ENCODE measurements at regions not wholly inside any gene's neighbourhood (a gene's known extent, or its start where the extent isn't known, plus 50 kb on each side); places are given as distances from the start of the nearest gene placed in this dataset.

DNA sequence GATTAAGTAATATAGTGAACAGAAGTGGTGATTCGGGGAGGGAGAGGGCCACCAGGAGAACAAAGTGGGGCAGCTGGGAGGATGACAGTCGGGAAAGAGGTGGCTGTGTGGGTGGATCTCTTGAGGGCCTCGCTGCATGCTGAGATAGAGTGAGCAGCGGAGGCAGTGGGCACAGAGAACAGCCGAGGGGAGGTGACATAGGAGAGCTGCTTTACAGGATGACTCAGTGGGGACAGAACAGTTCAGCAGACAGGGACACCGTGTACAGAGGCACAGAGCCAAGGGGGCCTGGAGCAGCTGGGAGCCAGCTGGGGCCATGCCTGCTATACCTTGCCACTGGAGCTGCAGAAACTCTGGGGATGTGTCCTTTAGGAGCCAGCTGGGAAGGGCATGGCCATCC, 273.9 kb downstream of the GADD45G start:
- Histone ChIP-seq H4K20me1 (replicated peaks in 1 of 2; ENCODE audit: control insufficient read depth in 1 of 2, insufficient read depth in 2 of 2, low read length in 2 of 2) (peaks cover 0 to 21% of the 10 kb centered on the region in 2 experiments), H2AK5ac (ENCODE audit: low read depth, low read length) (no peak overlapping the region), H2BK120ac (replicated peaks; ENCODE audit: low read depth, low read length) (no peak overlapping the region), H3K9ac (replicated peaks in 1 of 4; ENCODE audit: extremely low read depth in 1 of 4, low read depth in 3 of 4, low read length in 3 of 4) (no peak overlapping the region), H3K79me1 (ENCODE audit: low read depth, low read length) (peaks cover 3% of the 10 kb centered on the region; the same call in 1 of the 2 replicates), H3K23ac (ENCODE audit: insufficient read length) (no peak overlapping the region), H3K18ac (ENCODE audit: extremely low read depth, low read length) (no peak overlapping the region), H3K4ac (replicated peaks; ENCODE audit: insufficient read length, low read depth, low read length) (no peak overlapping the region), H3K79me2 (ENCODE audit: control insufficient read depth in 1 of 2, insufficient read depth in 2 of 2, low read length in 2 of 2) (no peaks in the 10 kb centered on the region), H3K14ac (ENCODE audit: insufficient read length) (no peak overlapping the region), H2BK15ac (ENCODE audit: low read length) (no peak overlapping the region), H3K9me3 (ENCODE audit: insufficient read depth in 2 of 2, low read depth in 1 of 2, low read length in 1 of 2) (no peaks in the 10 kb centered on the region), H2BK12ac (ENCODE audit: low read depth, low read length) (no peak overlapping the region), H2BK20ac (ENCODE audit: low read length) (no peak overlapping the region), H2BK5ac (ENCODE audit: low read depth, low read length) (no peak overlapping the region), H2AFZ (ENCODE audit: low read length) (no peak overlapping the region), H3K23me2 (ENCODE audit: low read depth, low read length) (peaks cover 21% of the 10 kb centered on the region; the same call in 1 of the 2 replicates), H4K5ac (ENCODE audit: insufficient read length, low read depth, low read length) (no peak overlapping the region), H3K27me3 (replicated peaks in 1 of 4; ENCODE audit: control insufficient read depth in 3 of 4, extremely low read depth in 1 of 4, insufficient read depth in 3 of 4, low read length in 3 of 4) (no peaks in the 10 kb centered on the region), H4K8ac (ENCODE audit: extremely low read depth, insufficient read depth, low read length) (no peak overlapping the region), H3K4me3 (ENCODE audit: extremely low read depth in 1 of 4, insufficient read depth in 2 of 4, low read depth in 3 of 4, low read length in 4 of 4) (no peak overlapping the region), H4K91ac (replicated peaks; ENCODE audit: insufficient read length, low read length) (no peak overlapping the region), H3K4me1 (replicated peaks in 1 of 4; ENCODE audit: control insufficient read depth in 3 of 4, insufficient read depth in 4 of 4, low read length in 3 of 4) (peaks cover 0 to 3% (median 0%) of the 10 kb centered on the region in 4 experiments; a peak in 1 of 7 replicates), H3K56ac (replicated peaks; ENCODE audit: insufficient read length, low read depth, low read length) (no peak overlapping the region), H3K4me2 (ENCODE audit: insufficient read depth in 1 of 2, low read depth in 2 of 2, low read length in 2 of 2) (no peak overlapping the region), H3K27ac (ENCODE audit: low read depth, low read length) (no peak overlapping the region), H3K36me3 (ENCODE audit: control insufficient read depth in 2 of 4, insufficient read depth in 4 of 4, low read length in 3 of 4) (no peaks in the 10 kb centered on the region; a peak in 1 of 8 replicates)
- TF ChIP-seq CBX5 (IDR thresholded peaks at IDR 0.05; ENCODE audit: low read depth, low read length) (no peak), NANOG (IDR thresholded peaks at IDR 0.05; ENCODE audit: insufficient read depth, low read depth, low read length, poor library complexity, severe bottlenecking) (no peak), CBX8 (IDR thresholded peaks at IDR 0.05; ENCODE audit: borderline replicate concordance, low read depth, low read length) (no peak), CHD1 (IDR thresholded peaks at IDR 0.05; ENCODE audit: low read depth, low read length) (no peak), TAF7 (optimal IDR thresholded peaks at IDR 0.05; ENCODE audit: borderline replicate concordance, low read depth, low read length) (no peak), TEAD4 (IDR thresholded peaks at IDR 0.05; ENCODE audit: low read depth, low read length) (no peak)
- TF ChIP-seq, protein P1, sequence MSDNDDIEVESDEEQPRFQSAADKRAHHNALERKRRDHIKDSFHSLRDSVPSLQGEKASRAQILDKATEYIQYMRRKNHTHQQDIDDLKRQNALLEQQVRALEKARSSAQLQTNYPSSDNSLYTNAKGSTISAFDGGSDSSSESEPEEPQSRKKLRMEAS (IDR thresholded peaks at IDR 0.05): no peak
- ChIA-PET POLR2A (ENCODE audit: partially characterized antibody) (interaction anchor here (1.0 kb wide), 1 partner anchor 11 kb away, joined by 3 read pairs; no protein-coding TSS in a partner anchor), CTCF (ENCODE audit: partially characterized antibody) (interaction anchor here (1.0 to 1.3 kb wide), 2 partner anchors 45 to 281 kb away, joined by 3 to 4 read pairs; no protein-coding TSS in a partner anchor)
- WGBS, 2 experiments (ENCODE audit: extremely low coverage in 1 of 2, insufficient coverage in 1 of 2, insufficient read length in 1 of 2, insufficient replicate concordance in 2 of 2, low coverage in 1 of 2, low lambda C conversion rate in 2 of 2, missing lambda C conversion rate in 1 of 2): 93% methylated on average over 6 of the region's 6 CpGs; no CpG with 5 or more reads in 1 of the 2 experiments
- FAIRE-seq: no peak
- peak in 1 of 2 experiments; percentile 35 for DNase-seq (ENCODE audit: low read depth in 1 of 2, low spot score in 2 of 2)

Measured in H1 (cell line).